ENCODE measurements at regions not wholly inside any gene's neighbourhood (a gene's known extent, or its start where the extent isn't known, plus 50 kb on each side); places are given as distances from the start of the nearest gene placed in this dataset.

DNA sequence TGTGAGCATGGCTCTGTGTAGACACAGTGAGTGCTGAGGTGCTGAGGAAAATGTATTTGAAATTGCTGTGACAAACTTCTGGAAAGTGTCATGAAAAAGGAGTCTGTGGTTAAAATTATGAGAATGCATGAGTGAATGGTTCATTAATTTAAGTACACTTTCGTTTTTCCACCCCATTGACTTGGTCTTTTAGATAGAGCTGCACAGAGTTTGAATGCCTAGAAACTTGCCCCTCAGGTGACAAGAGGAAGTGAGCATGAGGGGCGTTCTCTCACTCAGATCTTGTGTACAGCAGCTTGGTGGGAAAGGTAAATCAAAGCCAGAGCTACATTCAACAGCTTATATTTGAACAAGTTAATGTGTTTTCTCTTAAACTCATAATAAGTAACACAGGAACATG, 296.8 kb downstream of the WDR72 start:
- Histone ChIP-seq H2BK15ac (ENCODE audit: low read length) (no peak overlapping the region), H3K18ac (ENCODE audit: low read length) (no peak overlapping the region), H3K4me3 (ENCODE audit: low read length in 2 of 2) (no peak overlapping the region), H3K36me3 (replicated peaks in 1 of 2; ENCODE audit: control insufficient read depth in 2 of 2, insufficient read depth in 2 of 2, low read length in 2 of 2) (no peaks in the 10 kb centered on the region), H3K23ac (ENCODE audit: low read depth, low read length, poor library complexity) (no peak overlapping the region), H3K9me3 (replicated peaks in 1 of 2; ENCODE audit: control insufficient read depth in 2 of 2, insufficient read depth in 1 of 2, low read depth in 1 of 2, low read length in 2 of 2) (peaks cover 0 to 1% of the 10 kb centered on the region in 2 donors), H3K14ac (ENCODE audit: low read length) (no peak overlapping the region), H2BK5ac (ENCODE audit: low read length) (no peak overlapping the region), H3K27me3 (ENCODE audit: control insufficient read depth in 3 of 3, insufficient read depth in 3 of 3, low read depth in 1 of 3, low read length in 3 of 3) (peaks cover 0 to 20% (median 0%) of the 10 kb centered on the region in 3 experiments), H3K9ac (ENCODE audit: low read depth, low read length, poor library complexity) (no peak overlapping the region), H3K4ac (ENCODE audit: low read length) (no peak overlapping the region), H3K4me1 (ENCODE audit: control insufficient read depth in 2 of 2, insufficient read depth in 1 of 2, low read depth in 1 of 2, low read length in 2 of 2) (peaks cover 0 to 2% of the 10 kb centered on the region in 2 donors), H2BK12ac (ENCODE audit: low read length) (no peak overlapping the region), H3K27ac (replicated peaks; ENCODE audit: low read length) (no peak overlapping the region), H4K91ac (ENCODE audit: low read depth, low read length, poor library complexity) (no peak overlapping the region), H4K8ac (ENCODE audit: low read depth, low read length) (no peak overlapping the region), H2AFZ (ENCODE audit: low read length) (no peak overlapping the region), H2AK5ac (ENCODE audit: low read depth, low read length) (no peak overlapping the region), H2BK120ac (ENCODE audit: low read depth, low read length) (no peak overlapping the region), H3K79me1 (ENCODE audit: low read depth, low read length) (no peaks in the 10 kb centered on the region), H3K4me2 (ENCODE audit: insufficient read depth, low read length, poor library complexity, severe bottlenecking) (no peak overlapping the region)
- DNase-seq (ENCODE audit: low spot score), result no peak
- no CpG with 5 or more reads among the region's 2 CpGs for WGBS, 2 donors (ENCODE audit: extremely low coverage in 2 of 2, insufficient read length in 2 of 2, insufficient replicate concordance in 1 of 2)

DNA sequence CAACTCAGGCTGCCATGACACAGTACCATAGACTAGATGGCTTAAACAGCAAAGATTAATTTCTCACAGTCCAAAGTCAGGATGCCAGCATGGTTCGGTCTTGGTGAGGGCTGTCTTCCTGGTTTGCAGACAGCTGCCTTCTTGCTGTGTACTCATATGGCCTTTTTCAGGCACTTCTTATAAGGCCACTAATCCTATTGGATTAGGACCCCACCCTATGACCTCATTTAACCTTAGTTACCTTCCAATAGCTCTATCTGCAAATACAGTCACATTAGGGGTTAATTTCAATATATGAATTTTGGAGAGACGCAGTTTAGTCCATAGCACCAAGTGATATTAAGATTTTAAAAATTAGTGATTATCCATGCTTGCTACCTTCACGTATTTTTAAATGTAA, 297.8 kb downstream of the WDR72 start:
- no peak for DNase-seq (ENCODE audit: low spot score)
- Histone ChIP-seq H4K8ac (ENCODE audit: low read depth, low read length) (no peak overlapping the region), H3K4ac (ENCODE audit: low read length) (no peak overlapping the region), H3K27ac (replicated peaks; ENCODE audit: low read length) (no peak overlapping the region), H3K27me3 (ENCODE audit: control insufficient read depth in 3 of 3, insufficient read depth in 3 of 3, low read depth in 1 of 3, low read length in 3 of 3) (peaks cover 0 to 20% (median 0%) of the 10 kb centered on the region in 3 experiments), H2AFZ (ENCODE audit: low read length) (no peak overlapping the region), H3K9ac (ENCODE audit: low read depth, low read length, poor library complexity) (no peak overlapping the region), H3K4me1 (ENCODE audit: control insufficient read depth in 2 of 2, insufficient read depth in 1 of 2, low read depth in 1 of 2, low read length in 2 of 2) (peaks cover 0 to 3% of the 10 kb centered on the region in 2 donors), H4K91ac (ENCODE audit: low read depth, low read length, poor library complexity) (no peak overlapping the region), H3K79me1 (ENCODE audit: low read depth, low read length) (no peaks in the 10 kb centered on the region), H2BK5ac (ENCODE audit: low read length) (no peak overlapping the region), H2AK5ac (ENCODE audit: low read depth, low read length) (no peak overlapping the region), H3K36me3 (replicated peaks in 1 of 2; ENCODE audit: control insufficient read depth in 2 of 2, insufficient read depth in 2 of 2, low read length in 2 of 2) (no peaks in the 10 kb centered on the region), H2BK15ac (ENCODE audit: low read length) (no peak overlapping the region), H3K18ac (ENCODE audit: low read length) (no peak overlapping the region), H3K4me2 (ENCODE audit: insufficient read depth, low read length, poor library complexity, severe bottlenecking) (no peak overlapping the region), H2BK12ac (ENCODE audit: low read length) (no peak overlapping the region), H2BK120ac (ENCODE audit: low read depth, low read length) (no peak overlapping the region), H3K9me3 (replicated peaks in 1 of 2; ENCODE audit: control insufficient read depth in 2 of 2, insufficient read depth in 1 of 2, low read depth in 1 of 2, low read length in 2 of 2) (peaks cover 0 to 1% of the 10 kb centered on the region in 2 donors), H3K23ac (ENCODE audit: low read depth, low read length, poor library complexity) (no peak overlapping the region), H3K4me3 (ENCODE audit: low read length in 2 of 2) (no peak overlapping the region), H3K14ac (ENCODE audit: low read length) (no peak overlapping the region)
- no CpG with 5 or more reads among the region's 3 CpGs for WGBS, 2 donors (ENCODE audit: extremely low coverage in 2 of 2, insufficient read length in 2 of 2, insufficient replicate concordance in 1 of 2)

DNA sequence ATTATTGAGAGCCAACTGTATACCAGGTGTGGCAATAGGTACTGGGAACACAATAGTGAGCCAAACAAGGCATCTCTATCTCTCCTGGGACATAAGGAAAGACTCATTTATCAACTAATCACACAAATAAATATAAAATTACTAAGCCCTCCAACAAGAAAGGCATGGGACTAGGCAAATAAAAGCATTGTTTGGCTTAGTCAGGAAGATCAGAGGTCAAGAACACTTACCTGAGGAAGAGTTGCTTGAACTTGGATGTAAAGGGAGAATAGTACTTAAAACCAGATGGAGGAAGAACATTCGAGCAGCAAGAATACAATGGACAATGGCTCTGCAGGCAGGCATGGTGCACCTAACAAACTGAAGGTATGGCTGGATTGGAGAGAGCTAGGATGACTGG, 300.7 kb downstream of the WDR72 start:
- H4K91ac ChIP-seq (ENCODE audit: low read depth, low read length, poor library complexity), result no peak overlapping the region
- H3K4me1 ChIP-seq (ENCODE audit: control insufficient read depth in 2 of 2, insufficient read depth in 1 of 2, low read depth in 1 of 2, low read length in 2 of 2), result peaks cover 0 to 3% of the 10 kb centered on the region in 2 donors
- WGBS, 2 donors (ENCODE audit: extremely low coverage in 2 of 2, insufficient read length in 2 of 2, insufficient replicate concordance in 1 of 2), result no CpG with 5 or more reads among the region's 1 CpG
- no peak overlapping the region for H3K4me2 ChIP-seq (ENCODE audit: insufficient read depth, low read length, poor library complexity, severe bottlenecking)
- H3K27ac ChIP-seq (replicated peaks; ENCODE audit: low read length), result no peak overlapping the region
- no peak overlapping the region for H2AFZ ChIP-seq (ENCODE audit: low read length)
- H2BK120ac ChIP-seq (ENCODE audit: low read depth, low read length), result no peak overlapping the region
- no peak overlapping the region for H2AK5ac ChIP-seq (ENCODE audit: low read depth, low read length)
- H4K8ac ChIP-seq (ENCODE audit: low read depth, low read length), result no peak overlapping the region
- no peaks in the 10 kb centered on the region for H3K79me1 ChIP-seq (ENCODE audit: low read depth, low read length)
- no peak overlapping the region for H2BK12ac ChIP-seq (ENCODE audit: low read length)
- no peak for DNase-seq (ENCODE audit: low spot score)
- H2BK15ac ChIP-seq (ENCODE audit: low read length), result no peak overlapping the region
- H3K4me3 ChIP-seq (ENCODE audit: low read length in 2 of 2), result no peak overlapping the region
- H3K14ac ChIP-seq (ENCODE audit: low read length), result no peak overlapping the region
- no peak overlapping the region for H3K23ac ChIP-seq (ENCODE audit: low read depth, low read length, poor library complexity)
- H3K9ac ChIP-seq (ENCODE audit: low read depth, low read length, poor library complexity), result no peak overlapping the region
- no peak overlapping the region for H3K18ac ChIP-seq (ENCODE audit: low read length)
- H3K36me3 ChIP-seq (replicated peaks in 1 of 2; ENCODE audit: control insufficient read depth in 2 of 2, insufficient read depth in 2 of 2, low read length in 2 of 2), result no peaks in the 10 kb centered on the region
- H3K27me3 ChIP-seq (ENCODE audit: control insufficient read depth in 3 of 3, insufficient read depth in 3 of 3, low read depth in 1 of 3, low read length in 3 of 3), result peaks cover 0 to 8% (median 0%) of the 10 kb centered on the region in 3 experiments
- H3K9me3 ChIP-seq (replicated peaks in 1 of 2; ENCODE audit: control insufficient read depth in 2 of 2, insufficient read depth in 1 of 2, low read depth in 1 of 2, low read length in 2 of 2), result peaks cover 0 to 1% of the 10 kb centered on the region in 2 donors
- no peak overlapping the region for H2BK5ac ChIP-seq (ENCODE audit: low read length)
- no peak overlapping the region for H3K4ac ChIP-seq (ENCODE audit: low read length)

DNA sequence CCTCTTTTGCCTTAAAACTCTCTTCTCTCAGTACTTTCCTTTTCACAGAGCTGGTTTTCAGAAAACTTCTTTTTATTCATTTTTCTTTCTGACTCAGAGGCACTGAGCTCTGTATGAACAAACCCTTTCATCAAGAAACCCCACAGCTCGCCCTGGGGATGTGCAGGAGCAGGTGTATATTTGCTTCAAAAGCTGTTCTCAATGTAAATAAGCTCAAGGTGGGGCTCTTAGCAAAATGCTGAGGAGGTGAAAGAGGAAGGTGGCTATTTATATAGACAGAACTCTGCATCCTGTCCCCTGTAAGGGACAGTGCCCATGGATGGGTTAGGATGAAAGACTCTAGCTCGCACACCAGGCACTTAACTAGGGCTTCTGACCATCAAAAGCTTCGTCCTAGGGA, 302.0 kb downstream of the WDR72 start:
- Histone ChIP-seq H3K18ac (ENCODE audit: low read length) (no peak overlapping the region), H3K23ac (ENCODE audit: low read depth, low read length, poor library complexity) (no peak overlapping the region), H3K14ac (ENCODE audit: low read length) (no peak overlapping the region), H3K9ac (ENCODE audit: low read depth, low read length, poor library complexity) (no peak overlapping the region), H2BK5ac (ENCODE audit: low read length) (no peak overlapping the region), H3K4ac (ENCODE audit: low read length) (no peak overlapping the region), H2BK12ac (ENCODE audit: low read length) (no peak overlapping the region), H3K36me3 (replicated peaks in 1 of 2; ENCODE audit: control insufficient read depth in 2 of 2, insufficient read depth in 2 of 2, low read length in 2 of 2) (no peaks in the 10 kb centered on the region), H3K4me1 (ENCODE audit: control insufficient read depth in 2 of 2, insufficient read depth in 1 of 2, low read depth in 1 of 2, low read length in 2 of 2) (peaks cover 0 to 3% of the 10 kb centered on the region in 2 donors), H2AK5ac (ENCODE audit: low read depth, low read length) (no peak overlapping the region), H3K79me1 (ENCODE audit: low read depth, low read length) (no peaks in the 10 kb centered on the region), H3K4me3 (ENCODE audit: low read length in 2 of 2) (no peak overlapping the region), H4K91ac (ENCODE audit: low read depth, low read length, poor library complexity) (no peak overlapping the region), H4K8ac (ENCODE audit: low read depth, low read length) (no peak overlapping the region), H2AFZ (ENCODE audit: low read length) (no peak overlapping the region), H2BK120ac (ENCODE audit: low read depth, low read length) (no peak overlapping the region), H3K4me2 (ENCODE audit: insufficient read depth, low read length, poor library complexity, severe bottlenecking) (no peak overlapping the region), H3K27ac (replicated peaks; ENCODE audit: low read length) (no peak overlapping the region), H3K9me3 (replicated peaks in 1 of 2; ENCODE audit: control insufficient read depth in 2 of 2, insufficient read depth in 1 of 2, low read depth in 1 of 2, low read length in 2 of 2) (peaks cover 0 to 1% of the 10 kb centered on the region in 2 donors), H3K27me3 (ENCODE audit: control insufficient read depth in 3 of 3, insufficient read depth in 3 of 3, low read depth in 1 of 3, low read length in 3 of 3) (peaks cover 0 to 5% (median 0%) of the 10 kb centered on the region in 3 experiments), H2BK15ac (ENCODE audit: low read length) (no peak overlapping the region)
- WGBS, 2 donors (ENCODE audit: extremely low coverage in 2 of 2, insufficient read length in 2 of 2, insufficient replicate concordance in 1 of 2), result no CpG with 5 or more reads among the region's 3 CpGs
- no peak for DNase-seq (ENCODE audit: low spot score)
